NB4 (cell line): ENCODE measurements at regions not wholly inside any gene's neighbourhood (a gene's known extent, or its start where the extent isn't known, plus 50 kb on each side); places are given as distances from the start of the nearest gene placed in this dataset.
"Not testable (repeated sequence)": the region's sequence is repeated elsewhere in the genome, so short reads cannot be mapped to it uniquely, and the experiment has no call there.

Experiments used
- CTCF ChIP-seq: IDR thresholded peaks from one replicate; pipeline ENCODE4 v1.5.1; 2012; ENCODE audit warnings: low read depth, low read length
- MAX ChIP-seq: IDR thresholded peaks from 2 replicates; pipeline ENCODE4 v1.6.1; 2011; ENCODE audit warnings: low read depth, low read length
- POLR2A ChIP-seq: IDR thresholded peaks from 2 replicates; pipeline ENCODE4 v1.6.1; 2011; ENCODE audit warnings: mild to moderate bottlenecking; ENCODE audit not compliant: insufficient read length; ENCODE audit errors: extremely low read depth

GRCh38 chr5:3147405-3147804 lies 395.9 kb upstream of the IRX2 start:
- not testable (repeated sequence) for TF ChIP-seq CTCF, POLR2A, MAX
